ENCODE measurements at regions not wholly inside any gene's neighbourhood (a gene's known extent, or its start where the extent isn't known, plus 50 kb on each side); places are given as distances from the start of the nearest gene placed in this dataset.

DNA sequence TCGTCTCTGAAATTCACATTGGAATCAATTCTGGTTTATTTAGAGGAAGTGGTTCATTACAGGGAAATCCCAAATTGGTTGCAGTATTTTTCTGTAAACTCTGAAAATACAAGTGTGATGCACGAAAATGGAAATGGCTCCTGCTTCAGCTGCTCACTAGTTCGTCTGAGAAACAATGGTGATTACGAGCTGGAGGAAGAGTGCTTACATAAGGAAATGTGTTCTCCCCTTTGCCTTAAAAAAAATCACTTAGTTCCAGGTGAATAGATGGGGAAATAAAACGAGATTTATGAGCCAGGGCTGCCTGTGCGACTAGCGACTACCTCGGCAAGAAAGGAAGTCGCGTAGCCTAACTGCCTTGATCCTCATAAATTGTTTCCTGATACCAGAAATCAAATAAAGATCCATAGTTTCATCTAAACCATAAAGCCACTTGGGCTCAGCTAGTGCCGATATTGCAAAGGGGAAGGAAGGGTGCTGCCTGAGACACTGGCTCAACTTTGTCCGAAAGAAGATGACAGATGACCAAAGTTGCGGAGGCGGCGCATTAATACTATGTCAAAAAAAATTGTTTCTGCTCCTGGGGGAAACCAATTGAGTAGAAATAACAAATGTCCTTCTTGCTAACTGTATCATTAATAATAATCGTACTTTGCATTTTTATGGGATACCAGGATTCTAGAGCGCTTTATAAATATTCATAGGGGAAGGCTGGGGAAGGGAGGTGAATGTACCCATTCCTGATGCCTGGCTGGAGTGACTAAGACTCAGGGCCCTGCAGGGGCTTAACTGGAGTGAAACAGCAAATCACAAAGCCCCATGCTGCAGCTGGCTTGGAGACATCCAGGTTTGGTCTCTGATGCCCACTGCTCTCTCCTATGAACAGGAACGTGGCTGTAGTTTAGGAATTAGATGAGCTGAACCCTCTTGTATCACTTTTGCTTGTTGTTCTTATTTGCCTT is 185.7 kb downstream of the BLID start:
- TF ChIP-seq ZNF138 (CRISPR knock-in tag; IDR thresholded peaks at IDR 0.05; ENCODE audit: low read depth) (no peak), POLR2AphosphoS5 (IDR thresholded peaks at IDR 0.05; ENCODE audit: low read depth, low read length) (no peak), EHMT2 (IDR thresholded peaks at IDR 0.05; ENCODE audit: borderline replicate concordance, low read depth, low read length) (no peak), RAD21 (CRISPR knock-in tag; IDR thresholded peaks at IDR 0.05) (no peak), SALL2 (CRISPR knock-in tag; IDR thresholded peaks at IDR 0.05) (no peak), POLR2A (IDR thresholded peaks at IDR 0.05; ENCODE audit: insufficient read depth in 1 of 2, low read depth in 2 of 2, low read length in 2 of 2) (no peak), TAF1 (CRISPR knock-in tag; IDR thresholded peaks at IDR 0.05) (no peak), ZNF317 (CRISPR knock-in tag; IDR thresholded peaks at IDR 0.05) (no peak)
- TF ChIP-seq, protein P1, sequence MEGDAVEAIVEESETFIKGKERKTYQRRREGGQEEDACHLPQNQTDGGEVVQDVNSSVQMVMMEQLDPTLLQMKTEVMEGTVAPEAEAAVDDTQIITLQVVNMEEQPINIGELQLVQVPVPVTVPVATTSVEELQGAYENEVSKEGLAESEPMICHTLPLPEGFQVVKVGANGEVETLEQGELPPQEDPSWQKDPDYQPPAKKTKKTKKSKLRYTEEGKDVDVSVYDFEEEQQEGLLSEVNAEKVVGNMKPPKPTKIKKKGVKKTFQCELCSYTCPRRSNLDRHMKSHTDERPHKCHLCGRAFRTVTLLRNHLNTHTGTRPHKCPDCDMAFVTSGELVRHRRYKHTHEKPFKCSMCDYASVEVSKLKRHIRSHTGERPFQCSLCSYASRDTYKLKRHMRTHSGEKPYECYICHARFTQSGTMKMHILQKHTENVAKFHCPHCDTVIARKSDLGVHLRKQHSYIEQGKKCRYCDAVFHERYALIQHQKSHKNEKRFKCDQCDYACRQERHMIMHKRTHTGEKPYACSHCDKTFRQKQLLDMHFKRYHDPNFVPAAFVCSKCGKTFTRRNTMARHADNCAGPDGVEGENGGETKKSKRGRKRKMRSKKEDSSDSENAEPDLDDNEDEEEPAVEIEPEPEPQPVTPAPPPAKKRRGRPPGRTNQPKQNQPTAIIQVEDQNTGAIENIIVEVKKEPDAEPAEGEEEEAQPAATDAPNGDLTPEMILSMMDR (CRISPR knock-in tag; IDR thresholded peaks at IDR 0.05), result no peak
- TF ChIP-seq, protein P2, sequence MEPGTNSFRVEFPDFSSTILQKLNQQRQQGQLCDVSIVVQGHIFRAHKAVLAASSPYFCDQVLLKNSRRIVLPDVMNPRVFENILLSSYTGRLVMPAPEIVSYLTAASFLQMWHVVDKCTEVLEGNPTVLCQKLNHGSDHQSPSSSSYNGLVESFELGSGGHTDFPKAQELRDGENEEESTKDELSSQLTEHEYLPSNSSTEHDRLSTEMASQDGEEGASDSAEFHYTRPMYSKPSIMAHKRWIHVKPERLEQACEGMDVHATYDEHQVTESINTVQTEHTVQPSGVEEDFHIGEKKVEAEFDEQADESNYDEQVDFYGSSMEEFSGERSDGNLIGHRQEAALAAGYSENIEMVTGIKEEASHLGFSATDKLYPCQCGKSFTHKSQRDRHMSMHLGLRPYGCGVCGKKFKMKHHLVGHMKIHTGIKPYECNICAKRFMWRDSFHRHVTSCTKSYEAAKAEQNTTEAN (CRISPR knock-in tag; conservative IDR thresholded peaks at IDR 0.05), result no peak
- TF ChIP-seq, protein P3, sequence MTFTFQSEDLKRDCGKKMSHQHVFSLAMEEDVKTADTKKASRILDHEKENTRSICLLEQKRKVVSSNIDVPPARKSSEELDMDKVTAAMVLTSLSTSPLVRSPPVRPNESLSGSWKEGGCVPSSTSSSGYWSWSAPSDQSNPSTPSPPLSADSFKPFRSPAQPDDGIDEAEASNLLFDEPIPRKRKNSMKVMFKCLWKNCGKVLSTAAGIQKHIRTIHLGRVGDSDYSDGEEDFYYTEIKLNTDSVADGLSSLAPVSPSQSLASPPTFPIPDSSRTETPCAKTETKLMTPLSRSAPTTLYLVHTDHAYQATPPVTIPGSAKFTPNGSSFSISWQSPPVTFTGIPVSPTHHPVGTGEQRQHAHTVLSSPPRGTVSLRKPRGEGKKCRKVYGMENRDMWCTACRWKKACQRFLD (CRISPR knock-in tag; IDR thresholded peaks at IDR 0.05; ENCODE audit: borderline replicate concordance), result no peak
- TF ChIP-seq, protein P4, sequence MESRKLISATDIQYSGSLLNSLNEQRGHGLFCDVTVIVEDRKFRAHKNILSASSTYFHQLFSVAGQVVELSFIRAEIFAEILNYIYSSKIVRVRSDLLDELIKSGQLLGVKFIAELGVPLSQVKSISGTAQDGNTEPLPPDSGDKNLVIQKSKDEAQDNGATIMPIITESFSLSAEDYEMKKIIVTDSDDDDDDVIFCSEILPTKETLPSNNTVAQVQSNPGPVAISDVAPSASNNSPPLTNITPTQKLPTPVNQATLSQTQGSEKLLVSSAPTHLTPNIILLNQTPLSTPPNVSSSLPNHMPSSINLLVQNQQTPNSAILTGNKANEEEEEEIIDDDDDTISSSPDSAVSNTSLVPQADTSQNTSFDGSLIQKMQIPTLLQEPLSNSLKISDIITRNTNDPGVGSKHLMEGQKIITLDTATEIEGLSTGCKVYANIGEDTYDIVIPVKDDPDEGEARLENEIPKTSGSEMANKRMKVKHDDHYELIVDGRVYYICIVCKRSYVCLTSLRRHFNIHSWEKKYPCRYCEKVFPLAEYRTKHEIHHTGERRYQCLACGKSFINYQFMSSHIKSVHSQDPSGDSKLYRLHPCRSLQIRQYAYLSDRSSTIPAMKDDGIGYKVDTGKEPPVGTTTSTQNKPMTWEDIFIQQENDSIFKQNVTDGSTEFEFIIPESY (CRISPR knock-in tag; IDR thresholded peaks at IDR 0.05), result no peak

All from HepG2 (cell line).